ENCODE measurements at regions not wholly inside any gene's neighbourhood (a gene's known extent, or its start where the extent isn't known, plus 50 kb on each side); places are given as distances from the start of the nearest gene placed in this dataset.
"Not testable (repeated sequence)": the region's sequence is repeated elsewhere in the genome, so short reads cannot be mapped to it uniquely, and the experiment has no call there.

DNA sequence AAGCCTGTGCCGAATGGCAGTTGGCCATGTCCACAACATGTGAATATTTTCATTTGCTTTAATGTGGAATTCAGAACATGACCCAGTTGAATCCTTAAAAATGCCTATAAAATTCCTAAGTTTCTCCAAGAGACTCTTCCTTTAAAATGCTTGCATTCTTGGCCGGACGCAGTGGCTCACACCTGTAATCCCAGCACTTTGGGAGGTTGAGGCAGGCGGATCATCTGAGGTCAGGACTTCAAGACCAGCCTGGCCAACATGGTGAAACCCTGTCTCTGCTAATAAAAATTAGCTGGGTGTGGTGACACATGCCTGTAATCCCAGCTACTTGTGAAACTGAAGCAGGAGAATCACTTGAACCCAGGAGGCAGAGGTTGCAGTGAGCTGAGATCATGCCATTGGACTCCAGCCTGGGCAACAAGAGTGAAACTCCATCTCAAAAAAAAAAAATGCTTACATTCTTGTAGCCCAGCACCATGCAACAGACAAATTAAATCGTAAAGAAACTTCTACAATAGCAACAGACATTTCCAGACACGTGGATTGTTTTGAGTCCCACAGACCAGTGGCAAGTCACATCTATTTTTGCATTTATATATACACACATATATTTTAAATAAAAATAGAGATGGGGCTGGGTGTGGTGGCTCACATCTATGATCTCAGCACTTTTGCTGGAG, 274.4 kb downstream of the GOLGA6L6 start:
- not testable (repeated sequence) for DNase-seq (ENCODE audit: low spot score)

DNA sequence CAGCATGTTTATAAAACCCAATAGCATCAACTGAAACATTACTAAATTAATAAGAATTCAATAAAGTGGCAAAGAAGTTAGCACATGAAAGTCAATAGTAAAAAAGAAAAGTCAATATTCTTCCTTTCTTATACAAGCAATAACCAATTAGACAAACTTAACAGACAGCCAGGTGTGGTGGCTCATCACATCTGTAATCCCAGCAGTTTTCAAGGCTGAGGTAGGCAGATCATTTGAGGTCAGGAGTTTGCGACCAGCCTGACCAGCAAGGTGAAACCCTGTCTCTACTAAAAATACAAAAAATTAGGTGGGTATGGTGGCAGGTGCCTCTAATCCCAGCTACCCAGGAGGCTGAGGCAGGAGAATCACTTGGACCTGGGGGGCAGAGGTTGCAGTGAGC, 275.9 kb downstream of the GOLGA6L6 start:
- DNase-seq (ENCODE audit: low spot score) = not testable (repeated sequence)

DNA sequence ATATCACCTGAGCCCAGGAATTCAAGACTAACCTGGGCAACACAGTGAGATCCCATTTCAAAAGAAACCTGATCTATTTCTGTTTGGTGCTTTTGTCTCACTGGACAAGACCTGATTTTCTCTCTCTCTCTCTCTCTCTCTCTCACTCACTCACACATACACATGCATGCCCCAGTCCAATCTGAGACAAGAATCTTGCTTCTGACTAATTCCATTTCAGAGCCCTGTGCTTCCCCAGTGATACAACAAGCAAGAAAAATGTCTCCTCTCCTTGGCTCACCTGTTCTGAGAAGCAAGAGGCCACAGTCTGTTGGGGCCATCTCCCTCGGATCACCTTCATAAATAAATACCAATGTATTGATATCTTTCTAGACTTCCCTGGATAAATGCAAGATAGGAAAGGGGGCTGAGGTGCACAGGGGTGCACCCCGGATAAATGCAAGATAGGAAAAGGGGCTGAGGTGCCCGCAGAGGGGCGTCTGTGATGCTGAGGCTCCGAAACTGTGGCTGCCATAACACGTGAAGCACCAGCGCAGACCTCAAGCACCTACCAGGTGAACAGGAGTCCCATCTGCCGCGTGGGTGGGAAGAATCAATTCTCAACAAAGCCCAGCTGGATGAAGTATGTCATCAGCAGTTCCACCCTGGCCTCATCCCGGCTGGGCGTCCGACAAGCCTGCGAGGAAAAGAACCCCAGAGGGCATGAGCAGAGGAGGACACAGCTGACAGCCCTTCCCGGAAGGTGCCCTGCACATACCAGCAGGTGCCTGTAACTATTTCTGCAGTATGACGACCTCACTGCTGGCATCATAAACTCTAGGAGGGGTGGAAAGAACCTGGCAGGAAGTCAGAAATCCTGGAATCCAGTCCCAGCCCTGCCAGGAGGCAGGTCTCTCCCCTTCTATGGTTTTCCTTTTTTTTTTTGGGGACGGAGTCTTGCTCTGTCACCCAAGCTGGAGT, 280.0 kb downstream of the GOLGA6L6 start:
- DNase-seq (ENCODE audit: low spot score) = not testable (repeated sequence)

DNA sequence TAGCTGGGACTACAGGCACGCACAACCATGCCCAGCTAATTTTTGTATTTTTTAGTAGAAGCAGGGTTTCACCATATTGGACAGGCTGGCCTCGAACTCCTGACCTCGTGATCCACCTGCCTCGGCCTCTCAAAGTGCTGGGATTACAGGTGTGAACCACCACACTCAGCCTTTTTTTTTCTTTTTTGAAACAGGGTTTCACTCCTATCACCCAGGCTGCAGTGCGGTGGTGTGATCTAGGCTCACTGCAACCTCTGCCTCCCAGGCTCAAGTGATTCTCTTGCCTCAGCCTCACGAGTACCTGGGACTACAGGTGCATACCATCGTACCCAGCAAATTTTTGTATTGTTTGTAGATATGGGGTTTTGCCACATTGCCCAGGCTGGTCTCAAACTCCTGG, 280.9 kb downstream of the GOLGA6L6 start:
- DNase-seq (ENCODE audit: low spot score) = not testable (repeated sequence)

DNA sequence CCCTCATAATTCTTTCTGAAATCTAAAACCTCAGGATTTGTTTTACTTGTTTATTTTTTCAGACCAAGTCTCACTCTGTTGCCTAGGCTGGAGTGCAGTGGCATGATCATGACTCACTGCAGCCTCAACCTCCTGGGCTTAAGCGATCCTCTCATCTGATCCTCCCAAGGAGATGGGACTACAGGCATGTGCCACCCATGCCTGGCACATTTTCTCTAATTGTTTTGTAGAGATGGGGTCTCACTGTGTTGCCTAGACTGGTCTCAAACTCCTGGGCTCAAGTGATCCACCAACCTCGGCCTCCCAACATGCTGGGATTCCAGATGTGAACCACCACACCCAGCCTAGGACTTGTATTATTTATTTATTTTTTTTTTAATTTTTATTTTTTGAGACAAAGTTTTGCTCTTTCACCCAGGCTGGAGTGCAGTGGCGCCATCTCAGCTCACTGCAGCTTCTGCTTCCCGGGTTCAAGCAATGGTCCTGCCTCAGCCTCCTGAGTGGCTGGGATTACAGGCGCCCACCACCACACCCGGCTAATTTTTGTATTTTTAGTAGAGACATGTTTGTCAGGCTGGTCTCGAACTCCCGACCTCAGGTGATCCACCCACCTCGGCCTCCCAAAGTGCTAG, 281.9 kb downstream of the GOLGA6L6 start:
- not testable (repeated sequence) for DNase-seq (ENCODE audit: low spot score)

DNA sequence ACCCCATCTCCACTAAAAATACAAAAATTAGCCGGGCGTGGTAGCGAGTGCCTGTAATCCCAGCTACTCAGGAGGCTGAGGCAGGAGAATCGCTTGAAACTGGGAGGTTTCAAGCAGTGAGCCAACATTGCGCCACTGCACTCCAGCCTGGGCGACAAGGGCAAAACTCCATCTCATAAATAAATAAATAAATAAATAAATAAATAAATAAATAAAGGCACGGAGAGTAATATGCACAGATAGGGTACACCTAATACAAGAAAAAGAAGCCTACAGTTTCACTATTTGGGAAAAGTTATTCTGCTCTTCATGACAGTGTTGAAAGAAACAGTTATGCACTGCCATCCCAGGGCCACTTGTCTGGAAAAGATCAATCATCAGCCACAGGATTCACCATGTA, 285.2 kb downstream of the GOLGA6L6 start:
- DNase-seq (ENCODE audit: low spot score) = not testable (repeated sequence)

DNA sequence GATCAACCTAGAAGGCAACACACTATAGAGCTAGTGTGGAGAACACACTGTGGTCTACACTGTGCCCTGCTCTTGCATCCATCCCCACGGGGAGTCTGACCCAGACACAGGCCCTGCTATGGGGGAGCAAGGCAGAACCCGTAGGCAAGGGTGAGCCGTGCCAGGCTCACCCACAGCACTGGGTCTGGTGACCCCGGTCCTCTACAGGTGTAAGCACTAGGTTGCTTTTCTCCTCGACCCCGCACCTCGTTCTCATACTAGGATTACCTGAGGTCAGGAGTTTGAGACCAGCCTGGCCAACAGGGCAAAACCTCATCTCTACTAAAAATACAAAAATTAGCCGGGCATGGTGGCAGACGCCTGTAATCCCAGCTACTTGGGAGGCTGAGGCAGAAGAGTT, 286.0 kb downstream of the GOLGA6L6 start:
- DNase-seq (ENCODE audit: low spot score) = not testable (repeated sequence)

DNA sequence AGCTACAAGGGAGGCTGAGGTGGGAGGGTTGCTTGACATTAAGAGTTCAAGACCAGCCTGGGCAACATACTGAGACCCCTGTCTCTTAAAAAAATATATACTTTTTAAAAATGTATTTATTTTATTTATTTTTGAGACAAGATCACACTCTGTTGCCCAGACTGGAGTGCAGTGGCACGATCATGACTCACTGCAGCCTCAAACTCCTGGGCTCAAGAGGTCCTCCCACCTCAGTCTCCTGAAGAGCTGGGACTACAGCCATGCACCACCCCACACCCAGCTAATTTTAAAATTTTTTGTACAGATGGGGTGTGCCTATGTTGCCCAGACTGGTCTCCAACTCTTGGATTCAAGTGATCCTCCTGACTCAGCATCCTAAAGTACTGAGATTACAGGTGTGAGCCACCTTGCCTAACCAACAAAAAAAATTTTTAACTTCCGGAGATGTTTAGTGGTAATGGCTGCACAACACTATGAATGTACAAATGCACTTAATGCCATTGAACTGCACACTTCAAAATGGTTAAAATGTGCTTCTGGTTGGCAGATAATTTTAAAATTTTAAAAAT, 288.5 kb downstream of the GOLGA6L6 start:
- not testable (repeated sequence) for DNase-seq (ENCODE audit: low spot score)

DNA sequence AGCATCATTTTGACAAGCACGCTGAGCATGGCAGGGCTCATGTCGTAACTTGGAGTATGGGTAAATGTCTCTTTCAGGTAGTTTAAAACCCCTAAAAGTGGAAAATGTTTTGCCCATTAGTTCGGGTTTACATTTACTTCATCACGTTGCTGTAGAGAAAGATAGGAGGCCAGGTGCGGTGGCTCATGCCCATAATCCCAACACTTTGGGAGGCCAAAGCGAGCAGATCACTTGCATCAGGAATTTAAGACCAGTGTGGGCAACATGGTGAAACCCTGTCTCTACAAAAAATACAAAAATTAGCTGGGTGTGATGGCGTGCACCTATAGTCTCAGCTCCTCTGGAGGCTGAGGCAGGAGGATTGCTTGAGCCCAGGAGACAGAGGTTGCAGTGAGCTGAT, 289.6 kb downstream of the GOLGA6L6 start:
- DNase-seq (ENCODE audit: low spot score) = not testable (repeated sequence)

DNA sequence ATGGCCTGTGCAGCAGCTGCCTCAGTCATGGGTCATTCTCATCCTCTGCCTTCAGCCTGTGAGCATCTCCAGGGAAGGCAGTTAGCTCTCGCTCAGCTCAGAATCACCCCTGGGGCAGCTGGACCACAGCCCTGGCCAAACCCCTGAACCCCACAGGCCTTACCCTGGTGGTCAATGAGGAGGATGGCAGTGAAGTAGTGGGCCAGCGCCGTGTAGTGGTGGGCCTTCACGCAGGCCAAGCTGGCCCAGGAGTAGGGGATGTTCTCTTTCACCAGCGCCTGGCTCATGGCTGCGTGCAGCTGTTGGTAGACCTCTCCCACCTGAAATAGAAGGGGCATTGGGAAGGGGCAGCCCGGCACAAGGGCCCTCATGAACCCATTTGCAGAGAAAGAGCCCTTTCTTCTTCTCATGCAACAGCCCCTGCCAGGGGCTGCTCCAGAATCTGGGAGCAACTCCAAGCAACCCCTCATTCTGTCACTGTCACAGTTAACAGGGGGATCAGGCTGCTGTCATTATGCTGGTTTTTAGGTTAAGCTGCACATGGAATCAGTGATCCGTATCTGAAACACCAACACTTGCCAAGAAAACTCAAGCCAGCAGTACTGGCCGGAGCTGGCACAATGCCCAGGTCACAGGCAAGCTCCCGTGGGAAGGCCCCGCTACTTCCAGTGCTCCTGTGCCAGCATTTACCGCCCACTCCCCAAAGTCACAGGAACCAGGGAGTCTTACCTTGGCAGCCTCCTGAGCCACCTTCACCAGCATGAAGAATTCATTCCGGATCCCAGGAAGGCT, 290.2 kb downstream of the GOLGA6L6 start:
- DNase-seq (ENCODE audit: low spot score) = not testable (repeated sequence)

DNA sequence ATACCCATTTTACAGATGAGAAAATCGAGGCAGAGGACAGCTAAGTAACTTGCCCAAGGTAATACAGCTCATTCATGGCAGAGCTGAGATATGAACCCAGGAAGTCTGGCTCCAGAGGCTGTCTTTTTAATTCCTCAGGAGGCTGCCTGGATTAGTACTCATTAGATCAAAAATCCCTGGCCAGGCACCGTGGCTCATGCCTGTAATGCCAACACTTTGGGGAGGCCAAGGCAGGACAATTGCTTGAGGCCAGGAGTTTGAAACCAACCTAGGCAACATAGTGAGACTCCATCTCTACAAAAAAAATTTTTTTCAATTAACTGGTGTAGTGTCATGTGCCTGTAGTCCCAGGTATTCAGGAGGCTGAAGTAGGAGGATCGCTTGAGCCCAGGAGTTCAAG, 291.4 kb downstream of the GOLGA6L6 start:
- DNase-seq (ENCODE audit: low spot score) = not testable (repeated sequence)

DNA sequence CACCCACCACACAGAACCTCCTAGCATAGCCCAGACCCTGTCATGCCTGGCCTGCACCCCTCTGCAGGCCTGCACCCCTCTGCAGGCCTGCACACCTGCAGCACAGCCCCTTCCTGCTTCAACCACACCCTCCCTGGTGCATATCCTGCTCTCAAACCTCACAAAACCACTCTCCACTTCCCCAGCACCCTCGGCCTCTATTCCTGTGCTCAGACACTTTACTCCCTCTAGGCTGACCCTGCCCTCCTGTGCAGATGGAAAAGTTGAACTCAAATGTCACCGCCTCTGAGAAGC, 292.0 kb downstream of the GOLGA6L6 start:
- not testable (repeated sequence) for DNase-seq (ENCODE audit: low spot score)

DNA sequence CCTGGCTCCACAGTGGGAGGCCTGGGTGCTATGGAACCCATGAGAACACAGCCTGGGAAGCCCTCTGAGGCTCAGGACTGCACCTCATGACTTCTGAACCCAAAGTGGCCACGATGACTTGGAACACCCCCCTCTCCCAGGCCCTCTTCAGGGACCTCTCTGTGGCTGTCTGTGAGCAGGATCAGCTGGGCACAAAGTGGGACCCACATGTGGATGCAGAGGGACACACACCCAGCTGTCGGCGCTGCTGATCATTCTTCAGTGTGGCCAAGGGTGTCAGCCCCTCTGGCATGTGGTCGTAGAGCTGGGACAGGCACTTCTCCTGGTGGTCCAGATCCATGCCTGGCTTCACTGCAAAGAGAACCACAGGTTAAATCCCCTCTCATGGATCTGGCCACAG, 293.2 kb downstream of the GOLGA6L6 start:
- not testable (repeated sequence) for DNase-seq (ENCODE audit: low spot score)

DNA sequence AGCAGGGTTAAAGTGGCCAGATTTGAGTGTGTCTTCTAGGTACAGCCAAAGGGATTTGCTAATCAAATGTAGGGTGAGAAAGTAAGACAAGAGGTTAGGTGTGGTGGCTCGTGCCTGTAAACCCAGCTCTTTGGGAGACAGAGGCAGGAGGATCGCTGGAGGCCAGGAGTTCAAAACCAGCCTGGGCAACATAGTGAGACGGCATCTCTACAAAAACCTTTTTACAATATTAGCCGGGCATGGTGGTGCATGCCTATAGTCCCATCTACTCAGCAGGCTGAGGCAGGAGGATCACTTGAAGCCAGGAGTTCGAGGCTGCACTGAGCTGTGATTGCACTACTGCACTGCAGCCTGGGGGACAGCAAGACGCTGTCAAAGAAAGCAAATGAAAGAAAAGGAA, 294.5 kb downstream of the GOLGA6L6 start:
- not testable (repeated sequence) for DNase-seq (ENCODE audit: low spot score)

DNA sequence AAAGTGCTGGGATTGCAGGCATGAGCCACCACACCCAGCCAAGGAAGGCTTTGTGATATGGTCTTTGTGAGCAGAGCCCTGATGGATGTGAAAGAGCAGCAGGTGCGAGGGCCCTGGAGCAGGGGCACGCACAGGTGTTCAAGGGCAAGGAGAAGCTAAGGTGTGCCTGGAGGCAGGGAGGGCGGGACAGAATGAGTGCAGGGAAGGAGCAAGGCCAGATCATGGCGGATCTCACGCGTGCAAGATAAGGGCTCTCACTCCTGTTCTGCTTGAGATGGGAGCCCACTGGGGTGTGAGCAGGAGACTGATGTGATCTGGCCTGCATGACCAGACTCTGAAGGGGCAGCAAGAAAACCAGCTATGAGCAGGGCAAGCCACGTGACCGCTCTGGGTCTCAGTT, 295.0 kb downstream of the GOLGA6L6 start:
- not testable (repeated sequence) for DNase-seq (ENCODE audit: low spot score)

DNA sequence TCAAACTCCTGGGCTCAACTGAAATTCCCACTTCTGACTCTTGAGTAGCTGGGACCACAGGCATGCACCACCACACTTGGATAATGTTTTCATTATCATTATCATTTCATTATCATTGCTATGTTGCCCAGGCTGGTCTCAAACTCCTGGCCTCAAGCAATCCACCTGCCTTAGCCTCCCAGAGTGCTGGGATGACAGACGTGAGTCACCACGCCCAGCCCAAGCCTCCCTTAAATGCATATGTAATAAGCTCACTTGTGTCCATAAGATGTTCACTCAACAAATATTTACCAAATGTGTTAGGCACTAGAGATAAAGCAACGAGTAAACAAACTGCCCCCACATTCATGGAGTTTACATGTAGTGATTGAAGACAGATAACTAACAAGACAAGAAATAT, 295.7 kb downstream of the GOLGA6L6 start:
- DNase-seq (ENCODE audit: low spot score) = not testable (repeated sequence)

DNA sequence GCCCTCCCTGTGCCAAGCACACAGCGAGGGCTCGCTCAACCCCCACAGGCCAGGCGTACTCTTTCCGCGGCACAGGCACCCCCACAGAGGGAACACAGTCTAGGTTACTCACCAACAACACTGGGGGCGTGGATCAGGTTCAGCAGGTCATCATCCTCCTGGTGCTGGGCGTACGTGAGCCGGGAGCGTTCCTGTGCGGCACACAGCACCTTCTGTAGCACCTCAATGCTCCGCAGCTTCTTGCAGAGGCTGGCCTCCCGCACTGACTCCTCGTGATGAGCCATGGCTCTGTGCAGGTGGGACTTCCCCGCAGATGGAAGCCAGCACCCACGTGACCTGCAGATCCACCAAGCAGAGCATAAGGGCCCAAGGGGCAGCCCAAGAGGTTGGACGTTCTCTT, 296.8 kb downstream of the GOLGA6L6 start:
- not testable (repeated sequence) for DNase-seq (ENCODE audit: low spot score)

DNA sequence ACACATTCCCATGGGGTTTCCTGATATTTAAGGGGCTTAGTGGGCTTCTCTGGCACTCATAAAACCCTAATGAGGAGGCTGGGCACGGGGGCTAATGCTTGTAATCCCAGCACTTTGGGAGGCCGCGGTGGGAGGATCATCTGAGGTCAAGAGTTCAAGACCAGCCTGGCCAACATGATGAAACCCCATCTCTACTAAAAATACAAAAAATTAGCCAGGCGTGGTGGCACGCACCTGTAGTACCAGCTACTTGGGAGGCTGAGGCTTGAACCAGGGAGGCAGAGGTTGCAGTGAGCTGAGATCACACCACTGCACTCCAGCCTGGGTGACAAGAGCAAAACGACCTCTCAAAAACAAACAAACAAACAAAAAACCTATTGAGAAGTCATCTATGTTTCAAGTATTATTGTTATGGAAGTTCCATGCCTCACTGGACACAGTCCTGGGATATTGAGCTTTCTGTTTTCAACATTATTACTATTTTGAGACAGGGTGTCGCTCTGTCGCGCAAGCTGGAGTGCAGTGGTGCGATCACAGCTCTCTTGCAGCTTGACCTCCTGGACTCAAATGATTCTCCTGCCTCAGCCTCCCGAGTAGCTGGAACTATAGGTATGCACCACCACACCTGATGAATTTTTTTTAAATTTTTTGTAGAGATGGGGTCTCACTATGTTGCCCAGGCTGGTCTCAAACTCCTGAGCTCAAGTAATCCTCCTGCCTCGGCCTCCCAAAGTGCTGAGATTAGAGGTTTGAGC, 297.9 kb downstream of the GOLGA6L6 start:
- not testable (repeated sequence) for DNase-seq (ENCODE audit: low spot score)

DNA sequence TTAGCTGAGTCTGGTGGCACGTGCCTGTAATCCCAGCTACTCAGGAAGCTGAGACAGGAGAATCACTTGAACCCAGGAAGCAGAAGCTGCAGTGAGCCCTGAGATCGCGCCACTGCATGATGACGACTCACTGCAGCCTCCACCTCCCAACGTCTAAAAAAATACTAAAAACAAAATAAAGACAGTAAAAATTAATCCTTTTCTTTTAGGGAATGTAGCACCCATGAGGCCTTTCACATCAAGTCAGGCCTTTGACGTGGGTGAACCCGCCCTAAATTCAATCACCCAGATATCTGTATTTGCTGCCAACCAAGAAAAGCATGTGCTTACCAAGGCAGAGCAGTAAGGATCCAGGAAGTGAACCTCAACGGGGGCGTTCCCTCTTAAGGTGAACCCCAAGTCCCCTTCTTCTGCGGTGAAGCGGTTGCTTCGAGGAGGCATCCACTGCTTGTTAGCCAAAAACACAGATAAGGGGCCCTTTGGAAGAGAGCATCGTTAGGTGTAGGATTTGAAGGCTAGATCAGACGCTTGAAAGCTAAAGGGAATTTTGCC, 301.2 kb downstream of the GOLGA6L6 start:
- DNase-seq (ENCODE audit: low spot score) = not testable (repeated sequence)

DNA sequence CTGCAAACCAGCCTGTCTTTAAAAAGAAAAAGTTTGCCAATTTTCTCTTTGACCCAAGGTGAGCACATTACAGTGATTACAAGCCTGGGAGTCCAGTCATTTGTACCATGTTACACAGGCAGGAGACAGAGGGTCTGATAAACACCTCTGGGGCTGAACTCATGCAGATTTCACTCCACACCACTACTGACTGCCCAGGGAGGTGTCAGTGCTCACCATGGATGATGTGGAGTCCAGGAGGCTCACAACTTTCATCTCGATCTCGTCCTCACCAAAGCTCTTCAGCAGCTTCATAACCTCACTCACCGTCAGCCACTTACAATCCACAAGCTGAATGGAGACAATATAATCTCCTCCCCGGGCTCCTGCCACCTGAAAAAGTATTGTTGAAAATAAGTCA, 302.4 kb downstream of the GOLGA6L6 start:
- DNase-seq (ENCODE audit: low spot score) = not testable (repeated sequence)

Measured in ureter (tissue), 1 donor.